GM19023 (cell line): ENCODE measurements at regions not wholly inside any gene's neighbourhood (a gene's known extent, or its start where the extent isn't known, plus 50 kb on each side); places are given as distances from the start of the nearest gene placed in this dataset.

Experiments
- ATAC-seq: cut with Tn5 transposase; IDR thresholded peaks from one replicate; pipeline ENCODE4 v1.9.1; 2021; ENCODE audit warnings: mild to moderate bottlenecking, moderate library complexity; ENCODE audit not compliant: unreplicated experiment

DNA sequence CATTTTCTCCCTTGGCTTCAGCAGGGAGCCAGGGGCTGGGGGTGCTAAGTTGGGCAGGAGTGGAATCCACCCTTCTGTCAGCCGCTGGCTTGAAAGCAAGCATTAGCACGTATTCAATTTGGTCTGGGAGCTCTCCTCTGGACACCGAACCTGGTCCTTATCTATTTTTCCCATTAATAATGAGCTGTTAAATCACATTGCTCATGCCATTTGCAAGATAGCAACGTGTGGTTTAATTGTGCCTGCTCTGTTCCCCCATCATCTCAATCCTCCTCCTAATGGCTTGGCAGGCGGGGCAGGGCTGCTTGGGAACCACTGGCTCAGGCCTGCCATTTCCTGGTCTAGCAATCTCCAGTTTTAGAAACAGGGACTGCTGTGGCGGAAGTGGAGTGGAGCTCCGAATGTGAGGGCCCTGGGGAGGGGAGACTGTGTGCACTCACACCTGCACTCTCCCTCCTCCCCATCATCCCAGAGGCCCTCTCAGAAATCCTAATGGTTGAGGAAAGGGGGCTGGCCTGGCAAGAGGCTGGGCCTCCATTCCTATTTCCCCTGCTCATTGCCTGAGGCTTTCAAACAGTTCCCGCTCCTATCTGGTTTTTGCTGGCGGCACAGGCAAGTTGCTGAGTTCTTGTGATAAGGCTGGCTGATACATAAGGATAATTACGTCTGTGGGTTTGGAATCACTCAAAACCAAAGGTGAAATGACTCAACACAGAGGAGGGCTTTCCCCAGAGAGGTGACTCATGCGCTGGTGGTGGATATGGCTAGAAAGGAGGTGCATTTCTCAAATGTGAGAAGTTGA lies 201.2 kb upstream of the E2F8 start:
- peak; percentile 93 for ATAC-seq

GRCh38 chr11:19441288-19441687 lies 200.5 kb upstream of the E2F8 start:
- no peak for ATAC-seq

DNA sequence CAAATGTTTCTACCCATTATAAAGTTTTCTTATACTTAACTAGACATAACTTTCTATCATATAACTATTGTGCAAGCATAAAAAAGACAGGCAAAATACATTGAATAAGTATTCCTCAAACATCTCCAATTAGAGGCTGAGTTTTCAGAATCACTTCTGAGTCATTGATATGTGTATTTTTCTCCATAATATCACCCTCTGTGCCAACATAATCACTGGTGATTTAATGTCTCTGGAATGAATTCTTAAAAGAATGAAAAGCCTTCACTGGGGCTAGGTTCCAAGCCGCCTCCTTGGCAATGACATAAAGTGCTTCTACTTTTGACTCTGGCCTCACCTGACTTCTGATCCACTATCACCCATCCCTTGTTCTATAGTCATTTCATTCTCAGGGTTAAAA lies 197.0 kb upstream of the E2F8 start:
- ATAC-seq: no peak

GRCh38 chr11:19436932-19437331 lies 196.2 kb upstream of the E2F8 start:
- ATAC-seq: no peak

DNA sequence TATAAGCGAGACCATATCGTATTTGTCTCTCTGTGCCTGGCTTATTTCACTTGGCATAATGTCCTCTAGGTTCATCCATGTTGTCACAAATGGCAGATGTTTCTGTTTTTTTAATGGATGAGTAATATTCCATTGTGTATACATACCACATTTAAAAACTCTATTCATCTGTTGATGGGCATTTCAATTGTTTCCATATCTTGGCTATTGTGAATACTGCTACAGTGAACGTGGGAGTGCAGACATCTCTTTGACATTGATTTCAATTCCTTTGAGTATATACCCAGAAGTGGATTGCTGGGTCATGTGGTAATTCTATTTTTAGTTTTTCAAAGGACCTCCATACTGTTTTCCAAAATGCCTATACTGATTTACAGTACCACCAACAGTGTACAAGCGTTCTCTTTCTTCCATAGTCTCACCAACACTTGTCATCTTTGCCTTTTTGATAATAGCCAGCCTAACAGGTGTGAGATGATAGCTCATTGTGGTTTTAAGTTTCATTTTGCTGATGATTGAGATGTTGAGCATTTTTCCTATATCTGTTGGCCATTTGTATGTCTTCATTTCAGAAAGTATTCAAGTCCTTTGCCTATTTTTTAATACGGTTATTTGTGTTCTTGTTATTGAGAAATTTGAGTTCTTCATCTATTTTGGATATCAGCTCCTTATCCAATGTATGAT lies 194.7 kb upstream of the E2F8 start:
- no peak for ATAC-seq

GRCh38 chr11:19433791-19434190 lies 193.0 kb upstream of the E2F8 start:
- ATAC-seq: no peak

GRCh38 chr11:19433367-19433766 lies 192.6 kb upstream of the E2F8 start:
- peak; percentile 55 for ATAC-seq

GRCh38 chr11:19432370-19433061 lies 191.8 kb upstream of the E2F8 start:
- ATAC-seq: peak; percentile 72

DNA sequence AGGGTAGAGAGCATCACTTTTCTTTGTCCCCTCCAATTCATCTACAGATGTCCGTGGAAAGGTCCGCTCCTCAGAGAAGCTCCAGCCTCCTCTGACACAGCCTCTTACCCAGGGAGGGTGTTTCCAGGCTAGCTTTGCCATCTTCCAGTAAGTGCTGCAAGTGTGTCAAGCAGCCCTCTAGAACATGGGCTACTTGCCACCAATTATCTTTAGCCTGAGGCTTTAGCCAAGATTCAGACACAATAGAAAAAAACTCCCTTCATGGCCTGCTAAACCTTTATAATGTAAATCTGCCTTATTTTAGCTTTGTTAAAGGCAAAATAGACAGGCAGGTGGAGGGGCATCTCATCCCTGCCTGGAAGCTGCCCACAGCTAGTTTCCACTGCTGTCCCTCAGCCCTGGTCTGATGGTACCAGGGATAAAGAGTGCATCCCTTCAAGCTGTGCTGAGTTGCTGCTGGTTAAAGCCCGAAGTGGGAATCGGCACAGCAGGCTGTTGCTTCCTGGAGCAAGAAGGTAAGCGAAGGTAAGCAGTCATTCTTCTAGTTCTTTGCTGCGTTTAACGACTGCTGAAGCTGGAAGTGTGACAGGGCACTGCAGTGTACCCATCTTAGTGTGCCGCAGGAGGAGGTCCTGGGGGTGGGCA lies 190.1 kb upstream of the E2F8 start:
- ATAC-seq: no peak

DNA sequence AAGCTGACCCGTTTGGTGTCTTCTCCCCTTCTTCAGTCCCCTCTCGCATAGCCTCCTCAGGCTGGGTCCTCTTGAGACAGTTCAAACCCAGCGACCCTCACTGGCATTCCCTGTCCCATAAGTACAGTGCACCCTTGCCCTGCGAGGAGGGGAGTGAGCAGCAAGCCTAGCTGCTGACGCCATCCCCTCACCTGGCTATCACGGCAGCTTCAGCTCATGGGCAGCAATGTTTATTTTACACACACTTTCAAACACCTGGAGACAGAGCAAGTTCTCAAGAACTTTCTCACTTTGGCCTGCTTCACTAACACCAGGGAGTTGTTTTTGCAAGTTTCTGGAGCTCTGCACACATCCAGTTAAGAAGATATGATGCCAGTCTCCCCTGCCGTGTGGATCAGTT lies 189.6 kb upstream of the E2F8 start:
- no peak for ATAC-seq

DNA sequence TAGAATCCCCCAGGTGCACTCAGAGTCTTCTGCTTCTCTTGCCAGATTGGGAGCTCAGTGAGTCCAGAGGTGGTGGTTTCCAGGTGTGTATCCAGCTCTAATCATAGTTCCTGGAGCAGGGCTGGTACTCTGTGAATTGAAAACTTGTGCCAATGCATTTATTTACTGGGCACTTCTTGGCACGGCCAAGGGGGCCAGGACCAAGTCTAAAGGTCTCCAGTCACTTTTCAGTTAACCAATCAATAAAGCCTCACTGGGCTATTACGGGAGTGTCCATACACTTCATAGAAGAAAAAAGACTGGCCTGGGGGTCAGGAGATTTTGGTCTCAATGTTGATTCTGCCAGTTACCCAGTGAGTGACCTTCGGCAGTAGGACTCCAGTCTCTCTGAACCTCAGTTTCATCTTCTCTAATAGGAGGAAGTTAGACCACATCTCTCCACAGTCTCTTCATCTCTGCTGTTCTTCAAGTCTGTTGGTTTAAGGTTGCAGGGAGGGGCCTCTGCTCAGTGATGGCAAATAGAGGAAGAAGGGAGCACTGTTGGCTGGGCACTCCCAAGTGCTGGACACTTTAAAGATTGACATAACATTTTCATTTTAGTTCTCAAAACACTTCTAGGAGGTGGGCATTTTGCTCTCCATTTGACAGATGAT lies 188.5 kb upstream of the E2F8 start:
- ATAC-seq: no peak

GRCh38 chr11:19428206-19429002 lies 187.7 kb upstream of the E2F8 start:
- no peak for ATAC-seq

DNA sequence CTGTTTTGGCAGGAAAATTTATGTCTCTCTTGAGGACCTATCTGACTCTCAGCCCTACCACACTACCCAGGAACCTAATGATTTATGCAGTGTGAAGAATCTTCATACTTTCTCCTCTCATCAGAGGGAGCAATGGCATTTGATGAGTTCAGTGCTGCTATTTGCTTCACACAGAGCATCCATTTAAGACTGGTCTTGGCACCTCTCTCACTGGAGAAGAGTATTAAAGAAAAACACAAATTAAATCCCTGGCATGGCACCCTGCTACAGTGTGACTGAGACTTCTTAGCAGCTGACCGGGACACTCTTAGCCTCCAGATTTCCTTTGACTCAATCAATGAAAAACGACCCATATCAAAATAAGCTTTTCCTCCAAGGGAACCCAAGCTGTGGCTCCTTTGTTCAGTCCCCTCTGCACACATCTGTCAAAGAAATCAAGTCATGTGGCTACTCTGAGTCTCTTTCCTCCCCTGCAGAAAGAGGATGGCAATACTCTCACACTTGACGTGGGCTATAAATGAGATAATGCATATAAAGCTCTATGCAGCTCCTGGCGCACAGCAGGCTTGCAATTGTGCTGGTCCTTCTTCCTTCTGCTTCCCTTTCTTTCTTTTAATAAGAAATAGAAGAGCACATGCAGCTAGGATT lies 186.1 kb upstream of the E2F8 start:
- ATAC-seq: no peak

DNA sequence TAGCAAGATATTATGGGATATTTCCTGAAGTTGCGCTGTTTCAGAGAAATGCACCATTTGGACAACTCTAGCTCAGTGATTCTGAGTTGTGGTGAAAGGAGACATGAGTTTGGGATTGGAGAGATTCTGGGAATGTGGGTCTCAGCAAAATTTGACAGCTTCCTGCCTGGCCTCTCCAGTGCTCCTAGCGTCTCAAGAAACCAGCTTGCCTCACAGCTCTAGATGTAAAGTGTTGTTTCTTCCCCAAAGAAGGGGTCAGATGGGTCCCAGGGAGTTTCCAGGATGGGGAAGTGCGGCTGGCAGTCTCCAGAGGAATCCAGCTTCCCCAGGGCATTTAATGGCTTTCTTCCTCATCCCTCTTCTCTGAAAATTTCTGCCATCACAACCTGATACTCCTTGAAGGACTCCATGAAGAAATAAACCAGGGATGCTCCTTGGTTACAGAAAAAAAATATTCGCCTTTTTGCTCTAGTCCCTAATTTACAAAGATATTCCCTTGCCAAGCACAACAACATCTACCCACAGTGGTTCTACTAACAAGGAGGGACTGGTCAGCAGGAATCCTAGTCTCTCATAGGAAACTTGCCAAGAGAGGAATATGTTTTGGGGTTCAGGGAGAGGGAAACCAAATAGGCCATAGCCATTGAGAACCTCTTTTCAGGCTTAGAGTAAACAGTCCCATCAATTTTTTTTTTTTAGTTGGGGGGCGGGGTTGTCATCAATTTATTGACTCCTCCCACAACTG lies 185.4 kb upstream of the E2F8 start:
- no peak for ATAC-seq

DNA sequence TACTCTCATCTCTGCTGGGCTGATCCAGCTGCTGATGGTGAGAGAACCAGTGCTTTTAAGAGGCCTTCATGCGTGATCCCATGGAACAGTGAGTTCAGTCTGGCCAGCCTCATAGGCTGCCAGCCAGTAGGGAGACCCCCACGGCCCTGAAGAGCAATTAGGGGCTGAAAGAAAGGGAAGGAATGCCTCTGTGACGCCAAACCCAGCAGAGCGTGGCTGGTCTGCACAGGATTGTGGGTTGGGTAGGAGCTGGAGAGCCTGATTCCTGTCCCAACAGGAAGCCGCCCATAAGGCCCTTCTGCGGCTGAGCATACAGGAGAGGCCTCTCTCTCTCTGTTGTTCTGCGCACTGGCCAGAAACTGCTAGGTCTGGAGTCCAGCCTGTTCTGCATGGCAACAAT lies 181.5 kb upstream of the E2F8 start:
- ATAC-seq: no peak

- ATAC-seq: no peak
Observed at GRCh38 chr11:19420868-19421533, 180.3 kb upstream of the E2F8 start.

DNA sequence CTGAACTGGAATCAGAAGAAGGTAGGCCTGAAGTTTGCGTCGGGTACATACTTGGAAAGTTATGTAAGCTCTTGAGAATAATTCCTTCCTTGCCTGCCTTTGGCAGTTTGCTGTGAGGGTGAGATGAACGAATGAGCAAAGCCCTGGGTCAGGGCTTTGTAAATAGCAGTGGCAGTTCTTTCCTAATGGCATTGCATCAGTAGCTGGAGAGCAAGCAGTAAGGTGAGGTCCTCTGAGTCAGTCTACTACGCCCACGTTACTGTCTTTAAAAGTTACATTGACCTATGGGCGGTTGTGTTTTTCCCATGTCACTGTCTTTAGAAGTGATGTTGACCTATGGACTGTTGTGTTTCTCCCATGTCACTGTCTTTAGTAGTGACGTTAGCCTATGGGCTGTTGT lies 179.1 kb upstream of the E2F8 start:
- no peak for ATAC-seq

DNA sequence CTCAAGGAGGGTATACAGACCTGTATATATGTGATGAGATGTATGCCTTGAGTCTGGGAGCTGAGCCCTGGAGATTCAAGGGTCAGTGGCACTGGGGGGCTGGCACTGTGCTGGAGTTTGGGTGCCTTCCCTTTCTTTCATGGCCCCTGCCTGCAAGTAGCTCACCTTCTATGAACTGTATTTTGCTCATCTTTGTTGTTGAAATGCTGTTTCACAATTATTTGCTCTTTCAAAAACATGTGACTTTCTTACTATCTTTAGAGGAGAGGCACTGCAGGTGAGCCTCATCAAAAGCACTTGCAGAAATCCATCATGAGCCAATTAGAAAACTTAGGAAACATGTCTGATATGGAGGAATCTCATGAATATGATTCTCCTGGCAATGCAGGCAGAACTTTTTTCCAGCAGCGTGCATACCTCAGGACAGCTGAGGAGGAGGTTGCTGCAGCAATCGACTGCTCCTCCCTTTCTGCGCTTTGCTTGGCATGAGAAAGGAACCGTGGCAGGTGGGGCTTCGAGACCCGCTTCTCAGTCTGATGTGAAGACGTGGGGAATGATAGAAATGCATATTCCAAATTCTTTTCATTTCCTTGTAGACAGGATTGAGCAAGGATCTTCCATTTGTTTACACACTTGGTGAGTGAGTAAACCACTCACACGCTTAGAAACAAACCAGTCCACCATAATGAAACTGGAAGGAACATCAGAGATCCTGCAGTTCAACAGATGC lies 178.4 kb upstream of the E2F8 start:
- ATAC-seq: no peak
